HG03520 (cell line): ENCODE measurements at regions not wholly inside any gene's neighbourhood (a gene's known extent, or its start where the extent isn't known, plus 50 kb on each side); places are given as distances from the start of the nearest gene placed in this dataset.

ENCODE experiments used
- ATAC-seq: cut with Tn5 transposase; IDR thresholded peaks from one replicate; pipeline ENCODE4 v1.9.1; 2021; ENCODE audit warnings: mild to moderate bottlenecking, moderate library complexity; ENCODE audit not compliant: unreplicated experiment

DNA sequence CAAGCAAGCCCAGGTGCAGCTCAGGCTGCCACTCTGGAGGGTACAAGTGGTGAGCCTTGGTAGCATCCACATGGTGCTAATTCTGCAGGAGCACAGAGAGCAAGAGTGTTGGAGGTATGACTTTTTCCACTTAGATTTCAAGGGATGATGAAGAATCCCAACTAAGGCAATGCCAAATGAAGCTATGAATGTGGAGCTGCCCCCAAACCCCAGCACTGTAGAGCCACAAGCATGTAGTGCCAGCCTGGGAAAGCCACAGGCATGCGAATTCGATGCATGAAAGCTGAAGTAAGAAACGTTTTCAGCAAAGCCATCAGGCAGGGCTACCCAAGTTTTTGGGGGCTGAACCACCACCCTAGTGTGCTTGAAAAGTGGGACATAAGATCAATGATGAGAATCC is 251.1 kb downstream of the HAO1 start:
- ATAC-seq = no peak

DNA sequence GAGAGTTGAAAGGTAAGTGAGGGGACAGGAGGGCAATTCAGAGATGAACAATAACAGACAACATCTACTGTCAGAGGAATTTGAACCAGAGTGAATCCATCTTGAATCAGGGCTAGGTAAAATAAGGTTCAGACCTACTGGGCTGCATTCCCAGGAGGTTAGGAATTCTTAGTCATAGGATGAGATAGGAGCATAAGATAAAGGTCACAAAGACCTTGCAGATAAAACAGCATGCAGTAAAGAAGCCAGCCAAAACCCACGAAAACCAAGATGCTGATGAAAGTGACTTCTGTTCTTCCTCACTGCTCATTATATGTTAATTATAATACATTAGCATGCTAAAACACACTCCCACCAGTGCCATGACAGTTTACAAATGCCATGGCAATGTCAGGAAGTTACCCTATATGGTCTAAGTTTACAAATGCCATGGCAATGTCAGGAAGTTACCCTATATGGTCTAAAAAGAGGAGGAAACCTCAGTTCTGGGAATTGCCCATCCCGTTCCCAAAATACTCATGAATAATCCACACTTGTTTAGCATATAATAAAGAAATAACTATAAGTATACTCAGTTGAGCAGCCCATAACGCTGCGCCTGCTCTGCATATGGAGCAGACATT is 248.5 kb downstream of the HAO1 start:
- ATAC-seq = no peak

DNA sequence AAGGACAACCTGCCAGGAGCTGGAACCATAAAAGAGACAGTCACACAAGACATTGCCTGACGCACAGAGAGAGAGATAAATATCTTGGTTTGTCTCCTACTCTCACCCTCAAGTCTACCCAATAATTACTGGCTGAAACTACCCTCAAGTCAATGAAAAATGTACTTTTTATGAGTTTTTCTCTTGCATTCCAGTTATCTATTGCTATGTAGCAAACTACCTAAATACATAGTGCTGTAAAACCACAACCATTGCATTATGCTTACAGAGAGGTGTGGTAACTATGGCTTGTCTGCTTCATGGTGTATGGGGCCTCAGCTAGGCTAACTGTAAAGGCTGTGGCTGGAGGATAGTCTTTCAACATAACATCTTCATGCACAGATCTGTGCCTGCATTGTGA is 247.8 kb downstream of the HAO1 start:
- no peak for ATAC-seq

DNA sequence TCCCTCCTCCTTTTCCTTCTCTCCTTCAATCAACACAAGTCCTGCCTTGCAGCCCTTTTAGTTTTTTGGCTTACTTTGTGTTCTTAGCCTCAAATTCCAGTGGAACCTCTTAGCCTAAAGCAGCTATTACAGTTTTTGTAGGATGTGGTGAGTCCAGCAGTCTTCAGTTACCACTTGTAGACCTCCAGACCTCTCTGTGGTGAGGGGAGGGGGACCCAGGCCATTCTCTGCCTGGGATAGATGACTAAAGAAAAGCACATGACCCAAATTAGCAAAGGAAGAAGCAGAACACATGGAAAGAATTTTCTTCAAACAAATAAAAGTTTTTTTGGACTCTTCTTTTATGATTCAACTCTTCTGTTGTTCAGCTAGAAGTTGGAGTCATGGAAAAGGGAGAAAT is 246.5 kb downstream of the HAO1 start:
- no peak for ATAC-seq

DNA sequence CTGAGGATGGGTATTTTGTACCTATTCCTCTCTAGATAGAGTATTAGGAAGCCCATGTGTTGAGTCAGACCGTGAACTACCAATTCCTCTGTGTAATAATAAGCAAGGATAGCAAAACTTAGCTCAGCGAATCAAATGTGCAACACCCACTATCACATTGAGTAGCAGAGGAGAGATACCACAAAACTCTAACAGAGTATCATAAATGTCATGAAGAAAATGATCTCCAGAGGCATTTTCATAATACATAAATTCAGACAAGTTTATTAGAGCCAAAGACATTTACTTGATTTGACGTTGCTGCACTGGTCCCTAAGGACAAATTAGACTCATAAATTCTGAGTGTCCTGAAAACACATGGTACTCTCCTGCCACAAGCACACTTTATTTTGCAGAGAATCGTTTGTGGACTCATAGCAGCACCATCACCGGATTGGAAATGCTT is 245.2 kb downstream of the HAO1 start:
- no peak for ATAC-seq

DNA sequence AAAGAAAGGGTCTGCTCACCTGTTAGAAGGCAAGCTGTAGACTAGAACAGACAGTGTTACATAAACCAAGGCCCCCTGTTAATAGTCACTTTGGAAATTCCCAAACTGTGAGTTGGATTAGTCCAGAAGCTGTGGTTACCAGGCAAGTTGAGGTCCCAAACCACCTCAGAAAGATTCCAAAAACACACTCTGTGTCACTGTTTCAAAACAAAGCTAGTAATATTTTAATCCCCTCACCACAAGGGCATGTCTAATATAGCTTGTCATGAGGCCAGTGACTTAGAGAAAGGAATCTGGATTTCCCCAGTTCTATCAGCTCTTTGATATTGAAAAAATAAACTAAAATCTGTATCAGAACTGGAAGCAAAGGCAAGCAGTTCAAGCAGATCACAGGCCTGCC is 244.6 kb downstream of the HAO1 start:
- ATAC-seq = no peak

DNA sequence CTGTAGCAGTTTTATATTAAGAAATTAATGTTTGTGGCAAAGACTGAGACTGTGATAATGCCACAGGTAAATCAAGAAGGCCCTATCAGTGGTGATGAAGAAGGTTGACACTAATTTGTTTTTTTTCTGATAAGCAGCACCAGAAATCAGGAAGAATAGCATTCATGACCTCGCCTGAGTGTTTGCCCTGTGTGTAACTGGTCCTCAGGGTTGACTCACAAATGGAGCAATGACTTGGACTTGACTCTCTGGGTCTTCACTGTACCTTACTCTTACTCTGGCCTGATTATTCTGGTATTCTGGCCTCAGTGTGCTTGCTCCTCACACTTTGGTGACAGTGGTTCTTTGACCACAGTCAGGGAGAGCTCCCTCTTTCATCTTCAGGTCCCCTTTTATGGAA is 243.9 kb downstream of the HAO1 start:
- ATAC-seq = no peak

DNA sequence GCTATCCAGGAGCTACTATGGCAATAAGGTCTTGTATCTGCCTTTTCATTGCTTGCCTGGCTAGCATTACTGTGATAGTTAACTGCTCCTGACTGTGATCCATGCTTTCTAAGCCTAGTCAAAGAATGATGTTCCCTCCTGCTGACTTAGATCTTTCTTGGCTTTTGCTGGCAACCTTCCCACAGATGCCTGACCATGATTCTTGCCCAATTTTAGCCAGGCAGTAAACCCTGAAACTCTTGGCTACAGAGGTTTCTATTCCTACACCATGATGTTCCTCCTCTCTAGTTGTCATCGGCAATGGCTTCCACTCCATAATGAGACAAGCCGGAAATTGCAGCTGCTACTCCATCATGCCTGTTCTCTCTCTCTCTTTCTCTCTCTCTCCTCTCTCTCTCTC is 238.1 kb downstream of the HAO1 start:
- no peak for ATAC-seq

DNA sequence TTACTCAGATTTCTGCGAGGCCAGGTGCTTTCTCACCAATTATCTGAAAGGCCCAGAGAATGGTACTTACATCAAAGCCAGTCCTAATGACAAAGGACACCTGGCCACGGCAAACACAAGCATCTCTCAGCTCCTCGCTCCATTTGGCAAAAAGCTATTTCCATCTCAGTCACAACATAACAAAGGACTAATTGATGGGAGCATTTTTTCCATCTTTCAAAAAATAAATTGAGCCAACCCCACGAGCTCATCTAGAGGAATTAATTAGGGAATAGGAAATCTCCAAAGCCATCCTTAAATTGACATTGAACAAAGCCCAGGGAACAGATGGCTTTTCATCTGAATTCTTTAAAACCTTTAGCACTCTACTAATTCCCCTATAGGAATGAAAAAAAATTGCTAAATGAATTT is 236.7 kb downstream of the HAO1 start:
- ATAC-seq = no peak

DNA sequence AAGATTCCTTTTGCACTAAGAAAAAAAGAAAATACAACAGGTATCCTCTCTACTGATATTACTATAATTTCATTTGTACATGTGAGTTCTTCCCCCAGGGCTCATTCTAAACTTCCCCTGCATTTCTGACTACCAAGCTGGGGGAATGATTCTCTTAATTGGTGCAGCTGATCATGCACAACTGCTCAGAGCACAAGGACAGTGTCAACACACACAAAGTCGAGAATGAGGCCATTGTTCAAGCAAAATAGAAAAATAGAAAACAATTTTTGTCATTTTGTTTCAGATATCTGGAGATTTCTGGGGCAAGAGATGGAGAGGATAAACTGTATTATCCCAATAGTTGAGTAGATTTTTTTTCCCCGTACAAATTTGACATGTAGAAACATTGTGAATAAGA is 236.3 kb downstream of the HAO1 start:
- ATAC-seq = no peak

DNA sequence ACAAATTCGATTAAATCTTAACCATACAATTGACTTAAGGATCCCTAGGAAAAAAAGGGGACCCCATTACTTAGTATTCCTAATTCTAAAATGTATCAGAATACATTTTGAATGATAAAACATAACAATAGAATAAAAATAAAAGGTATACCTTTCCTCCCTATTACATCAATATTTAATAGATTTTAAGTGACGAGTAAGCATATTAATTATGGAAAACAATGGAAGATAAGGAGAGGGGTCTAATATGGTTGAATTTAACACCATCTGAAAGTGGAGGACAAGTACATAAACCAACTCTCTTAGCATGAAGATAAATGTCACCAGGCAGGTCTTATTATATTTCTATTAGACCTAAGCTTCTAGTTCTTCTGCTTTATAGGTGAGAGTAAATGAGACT is 232.1 kb downstream of the HAO1 start:
- ATAC-seq = no peak

DNA sequence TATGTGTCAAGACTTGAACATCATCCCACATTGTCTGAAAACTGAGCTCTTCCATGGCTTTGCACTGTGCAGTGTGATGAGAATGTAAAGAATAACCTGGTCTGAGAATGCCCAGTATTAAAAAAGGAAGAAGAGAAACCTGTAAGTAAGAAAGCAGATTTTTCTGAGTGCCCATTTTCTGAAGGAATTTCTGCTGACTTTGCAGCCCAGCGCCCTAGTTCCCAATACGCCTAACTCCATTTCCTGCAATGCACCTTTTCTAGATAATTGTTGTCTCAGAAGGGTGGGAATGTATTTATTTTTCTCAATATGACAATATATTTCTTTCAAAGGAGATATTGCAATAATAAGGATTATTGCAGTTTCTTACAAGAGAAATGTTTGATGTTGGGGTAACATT is 231.5 kb downstream of the HAO1 start:
- no peak for ATAC-seq

DNA sequence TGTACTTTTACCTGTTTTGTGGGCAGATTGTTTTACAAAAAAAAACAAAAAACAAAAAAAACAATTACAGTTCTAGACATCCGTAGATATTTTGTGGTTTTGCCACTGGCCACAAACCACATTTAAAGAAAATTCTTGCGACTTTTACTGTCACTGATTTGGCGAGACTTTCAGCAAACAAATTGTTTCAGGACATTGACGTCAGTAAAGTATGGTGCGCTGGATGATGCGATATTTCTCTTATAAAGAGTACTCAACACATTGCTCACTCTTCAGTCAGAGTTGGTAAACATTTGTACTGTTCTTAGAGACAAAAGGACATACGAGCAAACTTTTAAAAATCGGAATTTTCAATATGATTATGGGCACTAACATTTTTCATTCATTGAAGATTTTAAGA is 229.8 kb downstream of the HAO1 start:
- ATAC-seq = no peak

DNA sequence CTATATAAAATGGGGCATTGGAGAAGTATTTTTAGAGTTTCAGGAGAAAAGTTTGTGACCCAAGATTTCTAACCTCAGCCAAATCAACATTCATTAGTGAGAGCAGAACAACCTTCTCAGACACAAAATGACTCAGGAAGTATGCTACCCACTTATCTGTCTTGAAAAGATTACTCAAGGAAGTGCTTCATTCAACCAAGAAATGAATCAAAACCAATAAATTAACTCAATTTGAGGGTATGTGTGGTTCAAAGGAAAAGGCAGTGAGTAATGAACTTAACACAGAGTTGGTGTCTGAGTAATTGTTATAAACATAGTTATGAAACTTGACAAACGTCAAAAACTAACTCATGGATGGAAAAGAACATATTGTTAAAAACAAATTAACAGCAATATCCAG is 227.6 kb downstream of the HAO1 start:
- ATAC-seq = no peak

DNA sequence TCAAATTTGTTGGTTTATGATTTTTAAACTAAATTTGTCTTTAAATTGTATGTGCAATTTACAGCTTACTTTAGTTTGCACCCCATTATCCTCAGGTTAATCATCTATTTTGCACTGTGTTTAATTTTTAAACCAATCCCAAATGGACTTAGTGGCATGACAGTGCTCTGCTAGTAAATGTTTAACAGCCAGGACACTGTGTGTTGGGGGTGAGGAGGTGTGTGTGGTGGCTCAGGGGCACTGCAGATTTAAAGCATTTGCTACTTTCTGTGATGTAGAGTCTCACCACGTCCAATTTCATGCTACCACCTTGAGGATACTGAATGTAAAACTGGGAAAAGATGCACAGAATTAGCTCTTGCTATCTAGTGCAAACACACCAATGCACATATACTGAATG is 225.7 kb downstream of the HAO1 start:
- ATAC-seq = no peak

DNA sequence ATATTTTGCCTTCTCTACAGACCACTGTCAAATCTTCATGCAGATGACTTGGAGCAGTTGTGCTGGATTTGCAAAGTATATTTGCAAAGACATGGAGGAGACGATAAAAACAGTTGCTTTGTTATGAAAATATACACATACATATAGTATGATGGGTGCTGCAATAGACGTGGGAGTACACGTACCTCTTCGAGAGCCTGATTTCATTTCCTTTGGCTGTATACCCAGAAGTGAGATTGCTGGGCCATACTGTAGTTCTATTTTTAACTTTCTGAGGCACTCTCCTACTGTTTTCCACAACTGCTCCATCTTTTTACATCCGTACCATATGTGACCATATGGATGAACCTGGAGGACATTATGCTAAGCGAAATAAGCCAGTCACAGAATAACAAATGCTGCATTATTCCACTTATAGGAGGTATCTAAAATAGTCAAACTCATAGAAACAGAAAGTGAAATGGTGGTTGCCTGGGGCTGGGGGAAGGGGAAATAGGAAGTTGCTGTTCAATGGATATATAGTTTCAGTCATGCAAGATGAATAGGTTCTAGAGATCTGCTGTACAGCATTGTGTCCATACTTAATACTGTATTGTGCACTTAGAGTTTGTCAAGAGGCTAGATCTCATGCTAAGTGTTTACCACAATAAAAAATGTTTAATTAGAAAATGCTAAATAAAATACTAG is 223.8 kb downstream of the HAO1 start:
- ATAC-seq = no peak

DNA sequence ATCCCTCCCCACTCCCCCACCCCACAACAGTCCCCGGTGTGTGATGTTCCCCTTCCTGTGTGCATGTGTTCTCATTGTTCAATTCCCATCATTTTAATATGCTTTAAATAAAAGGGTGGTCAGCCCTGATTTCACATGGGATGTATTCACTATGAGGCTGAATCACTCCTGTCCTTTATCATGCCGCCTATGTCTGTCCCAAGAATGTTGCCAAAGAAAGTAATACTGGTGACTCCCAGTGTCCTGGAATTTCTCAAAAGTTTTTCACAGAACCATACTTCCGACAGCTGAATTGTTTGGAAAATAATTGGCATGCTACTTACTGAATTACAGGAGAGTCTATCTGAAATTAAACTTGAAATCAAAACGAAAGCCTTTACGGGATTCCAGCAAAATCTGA is 217.7 kb downstream of the HAO1 start:
- ATAC-seq = no peak

DNA sequence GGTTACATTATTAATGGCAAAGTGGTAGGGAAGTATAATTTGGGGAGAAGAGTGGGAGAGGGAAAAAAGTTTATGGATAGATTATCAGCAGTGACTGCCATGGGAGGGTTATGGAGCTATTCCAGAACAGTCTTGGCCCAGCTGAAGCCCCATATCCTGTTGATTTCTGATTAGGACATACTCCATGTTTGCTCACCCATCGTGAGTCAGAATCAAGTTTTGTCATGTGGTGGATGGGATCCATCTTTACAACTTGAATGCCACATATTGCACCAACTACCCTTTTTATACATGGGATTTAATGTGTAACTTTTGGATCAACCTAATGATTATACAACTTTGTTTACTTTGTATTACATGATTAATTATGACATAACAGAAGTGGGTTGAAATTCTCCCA is 217.0 kb downstream of the HAO1 start:
- no peak for ATAC-seq

DNA sequence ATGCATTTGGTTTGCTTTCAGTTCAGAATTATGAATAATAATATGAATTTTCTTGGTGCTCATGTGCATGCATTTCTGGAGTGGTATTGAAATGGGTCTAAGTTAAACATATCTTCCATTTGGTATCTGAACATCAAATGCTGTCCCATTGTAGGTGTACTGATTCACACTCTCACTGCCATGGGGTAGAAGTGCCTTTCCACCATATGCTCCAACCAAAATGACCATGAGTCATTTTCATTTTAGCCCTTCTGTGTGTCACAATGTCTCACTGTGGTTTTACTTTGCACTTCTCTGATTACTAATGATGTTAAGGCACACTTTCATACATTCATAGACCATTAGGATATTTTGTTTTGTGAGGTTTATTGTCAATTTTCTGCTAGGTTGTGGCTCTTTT is 211.9 kb downstream of the HAO1 start:
- ATAC-seq = no peak

DNA sequence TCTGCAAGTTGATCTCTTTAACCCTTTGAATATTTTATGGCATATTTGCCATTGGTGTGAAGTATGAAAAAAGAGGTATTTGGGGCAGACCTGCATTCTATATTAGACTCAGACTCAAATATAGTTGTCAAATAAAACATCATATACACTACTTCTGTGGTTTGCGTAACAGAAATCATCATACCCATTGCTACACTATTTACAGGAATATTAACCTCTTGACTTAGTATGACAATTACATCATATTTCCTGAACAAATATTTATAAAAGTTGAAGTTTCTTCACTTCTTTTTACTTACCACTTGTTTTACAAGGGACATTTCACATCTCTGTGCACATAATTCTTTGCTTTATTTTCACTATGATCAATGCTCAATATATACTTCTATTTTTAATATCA is 206.0 kb downstream of the HAO1 start:
- no peak for ATAC-seq

DNA sequence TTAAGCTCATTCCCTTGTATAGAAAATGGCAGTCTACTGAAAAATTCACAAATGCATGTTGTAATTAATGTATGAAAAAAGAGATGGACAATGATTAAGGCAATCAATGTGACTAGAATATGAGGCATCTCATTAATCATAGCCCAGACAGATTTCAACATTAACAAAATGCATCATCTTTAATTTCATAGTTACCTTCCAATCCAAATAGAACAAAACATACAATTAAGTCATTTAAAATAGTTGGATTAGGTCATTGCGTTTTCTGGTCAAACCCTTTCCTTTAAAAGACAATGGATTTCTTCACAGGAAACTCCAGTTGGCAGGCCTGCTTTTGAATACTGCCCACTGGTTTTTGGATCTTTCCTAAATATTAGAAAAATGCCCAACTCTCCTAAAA is 203.9 kb downstream of the HAO1 start:
- ATAC-seq = no peak

DNA sequence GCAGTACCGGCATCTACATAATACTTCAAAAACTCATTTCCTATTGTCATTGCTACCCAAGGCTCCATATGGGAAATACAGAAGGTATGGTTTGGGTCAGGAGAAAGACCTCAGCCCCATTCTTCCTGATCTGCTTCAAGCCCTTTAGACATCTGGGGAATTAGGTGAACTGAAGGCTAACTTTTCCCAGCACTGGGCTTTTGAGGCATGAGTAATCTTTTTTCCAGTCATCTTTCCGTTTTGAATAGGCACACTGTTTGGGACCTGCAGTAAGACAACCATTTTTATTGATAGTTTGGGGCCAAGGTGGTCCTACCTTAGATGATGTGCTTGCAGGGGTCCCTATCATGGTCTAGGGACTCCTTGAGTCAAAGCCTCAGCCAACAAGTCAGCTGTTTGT is 198.4 kb downstream of the HAO1 start:
- no peak for ATAC-seq

DNA sequence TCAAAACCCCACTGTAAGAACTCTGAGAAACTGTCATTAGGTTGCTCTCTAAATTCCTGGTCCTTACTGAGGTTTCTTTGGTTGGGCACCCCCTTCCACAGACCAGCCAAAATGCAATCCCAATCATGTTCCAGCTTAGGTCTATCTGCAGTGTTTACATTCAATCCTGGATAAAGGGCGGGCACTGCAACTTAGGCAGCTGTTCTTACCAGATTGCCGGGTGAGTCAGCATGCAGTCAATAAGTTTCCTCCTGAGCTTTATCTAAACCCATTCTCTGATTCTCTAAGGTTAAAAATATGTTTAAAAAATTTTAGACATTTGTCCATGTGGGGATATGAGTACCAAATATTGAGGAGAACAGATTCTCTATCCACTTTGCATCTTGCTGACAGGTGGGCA is 197.8 kb downstream of the HAO1 start:
- ATAC-seq = no peak
